GM10266 (cell line): ENCODE measurements at regions not wholly inside any gene's neighbourhood (a gene's known extent, or its start where the extent isn't known, plus 50 kb on each side); places are given as distances from the start of the nearest gene placed in this dataset.

Experiments used
- DNase-seq: peaks from one replicate; pipeline ENCODE4 v3.0.0; 2012; ENCODE audit errors: extremely low spot score
- CTCF ChIP-seq: IDR thresholded peaks from 2 replicates; pipeline ENCODE4 v1.5.1; 2012; ENCODE audit warnings: mild to moderate bottlenecking, low read depth; ENCODE audit not compliant: control insufficient read depth, insufficient read depth; ENCODE audit errors: missing control alignments

GRCh38 chr1:4591926-4592325 lies 62.5 kb upstream of the AJAP1 start:
- DNase-seq = no peak
- no peak for TF ChIP-seq CTCF

GRCh38 chr1:4593106-4593505 lies 61.3 kb upstream of the AJAP1 start:
- DNase-seq = no peak
- no peak for TF ChIP-seq CTCF

GRCh38 chr1:4594286-4594991 lies 60.0 kb upstream of the AJAP1 start:
- DNase-seq = no peak
- no peak for TF ChIP-seq CTCF

GRCh38 chr1:4595341-4596225 lies 58.8 kb upstream of the AJAP1 start:
- no peak for DNase-seq
- no peak for TF ChIP-seq CTCF

GRCh38 chr1:4596486-4596885 lies 57.9 kb upstream of the AJAP1 start:
- no peak for DNase-seq
- no peak for TF ChIP-seq CTCF

- no peak for TF ChIP-seq CTCF
- no peak for DNase-seq
These were observed 57.4 kb upstream of the AJAP1 start for GRCh38 chr1:4597020-4597419.

GRCh38 chr1:4598561-4598960 lies 55.8 kb upstream of the AJAP1 start:
- no peak for TF ChIP-seq CTCF
- DNase-seq = no peak
